HepG2 (cell line): ENCODE measurements at regions not wholly inside any gene's neighbourhood (a gene's known extent, or its start where the extent isn't known, plus 50 kb on each side); places are given as distances from the start of the nearest gene placed in this dataset.

Source experiments
- ATAC-seq: fragments of 200-7000 bp; cut with Tn5 transposase; 3 replicates; pipeline ENCODE4 v1.9.1; 2020; ENCODE audit warnings: mild to moderate bottlenecking, moderate library complexity
- BruUV-seq: library from RNA; stranded (reverse); fragments of 400-500 nt; replicated peaks from 2 replicates; lab custom pipeline; 2021; lab: Mats Ljungman, UMichigan
- CTCF ChIA-PET: fragments of 300-600 bp; formaldehyde crosslinking; extraction: SDS; loops from one replicate; lab custom pipeline; 2021; ENCODE audit warnings: low total read pairs, inconsistent platforms, low intra/inter-chr PET ratio; lab: Yijun Ruan, JAX
- POLR2A ChIA-PET: fragments of 350-600 bp; sonication (Branson Sonifier 250); formaldehyde crosslinking; loops from one replicate; lab custom pipeline; 2020; ENCODE audit warnings: antibody characterized with exemption, inconsistent platforms; lab: Yijun Ruan, JAX
- DNase-seq: peaks from one replicate; pipeline ENCODE4 v3.0.0-alpha.2; 2015; ENCODE audit warnings: low spot score
- FAIRE-seq: peaks from 3 replicates; lab custom pipeline; 2011; peaks lifted over from hg19 to GRCh38; lab: Jason Lieb, UNC
- H2AFZ ChIP-seq: one replicate; pipeline ENCODE4 v1.6.1; 2011; ENCODE audit warnings: low read length, inconsistent platforms
- H3K27ac ChIP-seq: fragments of 300-600 bp; 3 replicates; pipeline ENCODE4 v1.8.0; 2011; ENCODE audit warnings: mixed run types, mild to moderate bottlenecking, mixed read lengths, low read length, inconsistent platforms; ENCODE audit not compliant: insufficient read depth; ENCODE audit errors: extremely low read length
- H3K27me3 ChIP-seq, 2 experiments: fragments of 200-600 bp in 1 of 2; 2 replicates in 1 of 2; 3 replicates in 1 of 2; pipeline versions ENCODE4 v1.6.0 to v1.8.0; 2011; ENCODE audit warnings: low read length in 2 of 2, mild to moderate bottlenecking in 2 of 2, moderate library complexity in 2 of 2, inconsistent platforms in 1 of 2; ENCODE audit not compliant: insufficient read depth in 2 of 2, control insufficient read depth in 1 of 2
- H3K36me3 ChIP-seq, 2 experiments: fragments of 200-600 bp in 1 of 2; replicated peaks in 1 of 2; 2 replicates in 1 of 2; 3 replicates in 1 of 2; pipeline versions ENCODE4 v1.5.1 to v1.8.0; 2011; ENCODE audit warnings: low read length in 2 of 2, inconsistent platforms in 1 of 2; ENCODE audit not compliant: insufficient read depth in 2 of 2, control insufficient read depth in 1 of 2
- H3K4me1 ChIP-seq: 2 replicates; pipeline ENCODE4 v1.5.1; 2012; ENCODE audit warnings: low read length, inconsistent platforms; ENCODE audit not compliant: insufficient read depth
- H3K4me2 ChIP-seq: 2 replicates; pipeline ENCODE4 v1.6.0; 2011; ENCODE audit warnings: low read depth, low read length, inconsistent platforms
- H3K4me3 ChIP-seq, 3 experiments: fragments of 200-600 bp in 1 of 3; sonication (generic), shearing (Covaris generic) in 1 of 3; replicated peaks in 1 of 3; 2 replicates each; pipeline ENCODE4 v1.5.1; 2011 to 2016; ENCODE audit warnings: low read length in 3 of 3, inconsistent platforms in 2 of 3, low read depth in 2 of 3, mild to moderate bottlenecking in 2 of 3, control low read depth in 1 of 3, mixed read lengths in 1 of 3; ENCODE audit not compliant: insufficient read depth in 1 of 3
- H3K79me2 ChIP-seq: one replicate; pipeline ENCODE4 v1.6.1; 2011; ENCODE audit warnings: low read length, inconsistent platforms; ENCODE audit not compliant: insufficient read depth
- H3K9ac ChIP-seq: 2 replicates; pipeline ENCODE4 v1.6.0; 2011; ENCODE audit warnings: mild to moderate bottlenecking, low read depth, low read length, inconsistent platforms; ENCODE audit not compliant: insufficient read depth
- H3K9me3 ChIP-seq: 2 replicates; pipeline ENCODE4 v1.5.1; 2012; ENCODE audit warnings: mild to moderate bottlenecking, low read length
- H4K20me1 ChIP-seq: 2 replicates; pipeline ENCODE4 v1.6.0; 2011; ENCODE audit warnings: inconsistent platforms, mild to moderate bottlenecking, low read length, moderate library complexity; ENCODE audit not compliant: insufficient read depth
- ARHGAP35 ChIP-seq: sonication (generic); formaldehyde crosslinking; IDR thresholded peaks from 2 replicates; pipeline ENCODE4 v1.9.0; 2022; ENCODE audit warnings: mild to moderate bottlenecking, inconsistent platforms, moderate library complexity, missing genetic modification reagents, borderline replicate concordance
- HOMEZ ChIP-seq: IDR thresholded peaks from 2 replicates; pipeline ENCODE4 v1.6.1; 2016; ENCODE audit warnings: low read depth
- KDM5B ChIP-seq: sonication (generic); formaldehyde crosslinking; IDR thresholded peaks from 2 replicates; pipeline ENCODE4 v1.4.0; 2020; ENCODE audit warnings: missing genetic modification reagents, mild to moderate bottlenecking, borderline replicate concordance
- NR2F6 ChIP-seq, 2 experiments: IDR thresholded peaks; 2 replicates each; pipeline ENCODE4 v1.6.1; 2016; ENCODE audit warnings: antibody characterized with exemption in 1 of 2, mild to moderate bottlenecking in 1 of 2
- SOX5 ChIP-seq: IDR thresholded peaks from 2 replicates; pipeline ENCODE4 v1.6.1; 2016; ENCODE audit warnings: borderline replicate concordance
- ZBTB1 ChIP-seq: sonication (generic); formaldehyde crosslinking; IDR thresholded peaks from 2 replicates; pipeline ENCODE4 v1.4.0; 2020; ENCODE audit warnings: missing genetic modification reagents, borderline replicate concordance
- ZNF232 ChIP-seq: sonication (generic); formaldehyde crosslinking; IDR thresholded peaks from 2 replicates; pipeline ENCODE4 v1.4.0; 2020; ENCODE audit warnings: missing genetic modification reagents, borderline replicate concordance
- ZNF34 ChIP-seq: sonication (generic); formaldehyde crosslinking; IDR thresholded peaks from 2 replicates; pipeline ENCODE4 v1.4.0; 2020; ENCODE audit warnings: mild to moderate bottlenecking, missing genetic modification reagents, borderline replicate concordance
- WGBS: methylation state at CpG from one replicate; pipeline ENCODE4 v1.1.6; 2017; ENCODE audit warnings: low lambda C conversion rate; 5-methylcytosine and 5-hydroxymethylcytosine counted together
- in situ Hi-C: cut with HindIII; loops from 2 replicates; pipeline ENCODE4 v1.10.0; 2017; ENCODE audit warnings: low pct_unique_long_range_greater_than_20kb; ENCODE audit not compliant: extremely low pct_ligation_motif_present
- intact Hi-C: fragments of 100-400 bp; cut with micrococcal nuclease; formaldehyde crosslinking; loops from one replicate; pipeline ENCODE4 v1.10.0; 2022; ENCODE audit not compliant: unreplicated experiment

- H3K4me3 ChIP-seq, result no peak overlapping the region
- POLR2A ChIA-PET, result no interaction called here
These were observed 167.0 kb upstream of the CDK1 start for GRCh38 chr10:60611291-60611747.

GRCh38 chr10:60607372-60607771 lies 170.9 kb upstream of the CDK1 start:
- ChIA-PET POLR2A (no interaction called here), CTCF (no interaction called here)
- Histone ChIP-seq H3K4me1 (no peaks in the 10 kb centered on the region), H4K20me1 (no peaks in the 10 kb centered on the region), H3K9ac (no peak overlapping the region), H3K27me3 (no peaks in the 10 kb centered on the region), H3K4me3 (no peak overlapping the region), H3K79me2 (no peaks in the 10 kb centered on the region), H3K9me3 (no peaks in the 10 kb centered on the region), H3K27ac (no peak overlapping the region), H3K36me3 (no peaks in the 10 kb centered on the region), H2AFZ (no peak overlapping the region), H3K4me2 (no peak overlapping the region)
- DNase-seq, result no peak
- TF ChIP-seq NR2F6 (IDR thresholded peaks at IDR 0.05) (no peak), NR2F6 (CRISPR knock-in tag; IDR thresholded peaks at IDR 0.05) (no peak), HOMEZ (CRISPR knock-in tag) (no peak), ARHGAP35 (CRISPR knock-in tag) (no peak), KDM5B (CRISPR knock-in tag) (no peak), ZBTB1 (CRISPR knock-in tag) (no peak), ZNF232 (CRISPR knock-in tag) (no peak)
- FAIRE-seq, result no peak
- ATAC-seq, result no peak
- 9% methylated on average over 3 of the region's 3 CpGs for WGBS
- no TSS peak for BruUV-seq
- in situ Hi-C loops (no loop called here), intact Hi-C loops (no loop called here)

More at GRCh38 chr10:60611291-60611747, 167.0 kb upstream of the CDK1 start:
- intact Hi-C loops, result no loop called here
- no peak overlapping the region for H3K4me2 ChIP-seq
- 19% methylated on average over 5 of the region's 5 CpGs for WGBS
- BruUV-seq, result no TSS peak
- H3K79me2 ChIP-seq, result no peaks in the 10 kb centered on the region
- no peaks in the 10 kb centered on the region for H3K27me3 ChIP-seq
- H3K9ac ChIP-seq, result no peak overlapping the region
- H4K20me1 ChIP-seq, result no peaks in the 10 kb centered on the region
- no peaks in the 10 kb centered on the region for H3K36me3 ChIP-seq
- no peak overlapping the region for H2AFZ ChIP-seq
- TF ChIP-seq SOX5 (peak; percentile 18; the same call in 1 of the 2 replicates), ZNF34 (no peak)
- TF ChIP-seq, all 625 proteins: peak for 1
- DNase-seq (peak; percentile 15), FAIRE-seq (no peak), ATAC-seq (peak; percentile 61)
- in situ Hi-C loops, result no loop called here
- H3K27ac ChIP-seq, result no peak overlapping the region
- no peaks in the 10 kb centered on the region for H3K4me1 ChIP-seq
- CTCF ChIA-PET, result no interaction called here
- H3K9me3 ChIP-seq, result no peaks in the 10 kb centered on the region
